B cell (primary cell): ENCODE measurements at regions not wholly inside any gene's neighbourhood (a gene's known extent, or its start where the extent isn't known, plus 50 kb on each side); places are given as distances from the start of the nearest gene placed in this dataset.

Experiments
- CTCF ChIP-seq: fragments of 200-600 bp; IDR thresholded peaks from one replicate; pipeline ENCODE4 v1.8.0; 2022; ENCODE audit warnings: antibody characterized with exemption, mild to moderate bottlenecking
- EZH2 ChIP-seq: IDR thresholded peaks from 2 replicates; pipeline ENCODE4 v1.6.1; 2012; ENCODE audit warnings: borderline replicate concordance, low read depth, mild to moderate bottlenecking, moderate library complexity, low read length; ENCODE audit not compliant: insufficient read depth, poor library complexity, severe bottlenecking

GRCh38 chr17:77018504-77018903 lies 122.3 kb upstream of the SEC14L1 start:
- TF ChIP-seq CTCF: no peak
- no peak for TF ChIP-seq EZH2
